ENCODE measurements at regions not wholly inside any gene's neighbourhood (a gene's known extent, or its start where the extent isn't known, plus 50 kb on each side); places are given as distances from the start of the nearest gene placed in this dataset.

- peaks cover 4 to 22% (median 14%) of the 10 kb centered on the region in 4 donors for H3K4me1 ChIP-seq
- in situ Hi-C loops (cut with MboI; ENCODE audit: low pct_ligation_motif_present in 1 of 4, low pct_unique_long_range_greater_than_20kb in 1 of 4, low sequenced_read_pairs in 3 of 4) (no loop called here), intact Hi-C loops (cut with DNase I; ENCODE audit: low total_unique reads) (no loop called here)
- peak overlapping the region in 3 of 4 donors; percentile 44 to 76 (median 45) for H3K4me3 ChIP-seq
- peak; percentile 27 for DNase-seq
- no peaks in the 10 kb centered on the region for H3K9me3 ChIP-seq
- no peaks in the 10 kb centered on the region for H3K36me3 ChIP-seq
- peak overlapping the region; percentile 58 to 74 (median 70) for H3K27ac ChIP-seq
- TF ChIP-seq POLR2A (IDR thresholded peaks at IDR 0.05) = no peak
- TF ChIP-seq CTCF (IDR thresholded peaks at IDR 0.05) = peak in 4 of 5 experiments; percentile 3 to 33 (median 22)
- WGBS, 2 donors (ENCODE audit: low coverage in 1 of 2) = 0 to 7% methylated on average over 1 to 18 of the region's 18 CpGs
- H3K27me3 ChIP-seq = peaks cover 88% of the 10 kb centered on the region
These were observed 50.7 kb upstream of the PAIP2B start for GRCh38 chr2:71277536-71278103.

- H3K27ac ChIP-seq = peak overlapping the region; percentile 58 to 74 (median 70)
These were observed 50.2 kb upstream of the PAIP2B start for GRCh38 chr2:71277147-71277475.

GRCh38 chr2:71276311-71277146 lies 49.6 kb upstream of the PAIP2B start:
- WGBS, 2 donors (ENCODE audit: low coverage in 1 of 2) = 1% methylated on average over 74 of the region's 93 CpGs; no CpG with 5 or more reads in 1 of the 2 donors
- peaks cover 92% of the 10 kb centered on the region for H3K27me3 ChIP-seq
- peak overlapping the region; percentile 58 to 74 (median 70) for H3K27ac ChIP-seq
- H3K4me1 ChIP-seq = peaks cover 4 to 22% (median 14%) of the 10 kb centered on the region in 4 donors
- H3K9me3 ChIP-seq = no peaks in the 10 kb centered on the region
- H3K36me3 ChIP-seq = no peaks in the 10 kb centered on the region
- DNase-seq = peak; percentile 91
- TF ChIP-seq EP300 (IDR thresholded peaks at IDR 0.05; ENCODE audit: low read depth) (no peak), POLR2A (IDR thresholded peaks at IDR 0.05) (no peak), POLR2AphosphoS5 (IDR thresholded peaks at IDR 0.05) (peak in 2 of 3 donors; percentile 31 to 65), CTCF (IDR thresholded peaks at IDR 0.05) (peak in 2 of 5 experiments; percentile 13 to 17)
- intact Hi-C loops (cut with DNase I; ENCODE audit: low total_unique reads) = no loop called here
- peak overlapping the region; percentile 21 to 76 (median 44) for H3K4me3 ChIP-seq
- in situ Hi-C loops (cut with MboI; ENCODE audit: low pct_ligation_motif_present in 1 of 4, low pct_unique_long_range_greater_than_20kb in 1 of 4, low sequenced_read_pairs in 3 of 4) = no loop called here

More at GRCh38 chr2:71277147-71277475, 50.2 kb upstream of the PAIP2B start:
- Histone ChIP-seq H3K36me3 (no peaks in the 10 kb centered on the region), H3K9me3 (no peaks in the 10 kb centered on the region), H3K4me1 (peaks cover 4 to 22% (median 14%) of the 10 kb centered on the region in 4 donors), H3K27me3 (peaks cover 92% of the 10 kb centered on the region), H3K4me3 (peak overlapping the region; percentile 21 to 76 (median 44))
- no peak for TF ChIP-seq EP300 (IDR thresholded peaks at IDR 0.05; ENCODE audit: low read depth)
- no peak for TF ChIP-seq POLR2A (IDR thresholded peaks at IDR 0.05)
- no peak for TF ChIP-seq CTCF (IDR thresholded peaks at IDR 0.05)
- TF ChIP-seq POLR2AphosphoS5 (IDR thresholded peaks at IDR 0.05) = no peak
- WGBS, 2 donors (ENCODE audit: low coverage in 1 of 2) = 1 to 9% methylated on average over 2 to 5 of the region's 5 CpGs
- DNase-seq = no peak
- intact Hi-C loops (cut with DNase I; ENCODE audit: low total_unique reads) = no loop called here
- in situ Hi-C loops (cut with MboI; ENCODE audit: low pct_ligation_motif_present in 1 of 4, low pct_unique_long_range_greater_than_20kb in 1 of 4, low sequenced_read_pairs in 3 of 4) = no loop called here
